PC-9 (cell line): ENCODE measurements at regions not wholly inside any gene's neighbourhood (a gene's known extent, or its start where the extent isn't known, plus 50 kb on each side); places are given as distances from the start of the nearest gene placed in this dataset.

Experiments used
- BruUV-seq: library from RNA; stranded (reverse); fragments of 400-500 nt; replicated peaks from 2 replicates; lab custom pipeline; 2021; lab: Mats Ljungman, UMichigan
- CTCF ChIA-PET: fragments of 300-600 bp; sonication (Branson Sonifier 250); formaldehyde crosslinking; loops from one replicate; lab custom pipeline; 2022; ENCODE audit warnings: antibody characterized with exemption; lab: Charles Lee
- POLR2A ChIA-PET: fragments of 300-600 bp; sonication (Branson Sonifier 250); formaldehyde crosslinking; loops from one replicate; lab custom pipeline; 2022; ENCODE audit warnings: antibody characterized with exemption; ENCODE audit not compliant: unreplicated experiment; lab: Charles Lee
- DNase-seq, 2 experiments: peaks; one replicate each; pipeline versions ENCODE4 v3.0.0 to v3.0.0-alpha.2; 2015 to 2022; ENCODE audit warnings: mixed read lengths in 1 of 2
- H2AFZ ChIP-seq: fragments of 200-600 bp; sonication (generic); 2 replicates; pipeline ENCODE4 v1.8.1; 2017; ENCODE audit warnings: antibody characterized with exemption
- H3F3A ChIP-seq: fragments of 200-600 bp; sonication (generic); 2 replicates; pipeline ENCODE4 v1.8.1; 2017; ENCODE audit warnings: antibody characterized with exemption, mild to moderate bottlenecking, low read depth; ENCODE audit not compliant: insufficient read depth
- H3K27ac ChIP-seq: fragments of 200-600 bp; sonication (generic); 2 replicates; pipeline ENCODE4 v1.6.1; 2016; ENCODE audit warnings: mixed run types
- H3K27me3 ChIP-seq: fragments of 200-600 bp; sonication (generic); 2 replicates; pipeline ENCODE4 v1.6.1; 2016; ENCODE audit warnings: low read depth, mixed run types; ENCODE audit not compliant: insufficient read depth
- H3K36me3 ChIP-seq: fragments of 200-600 bp; sonication (generic); 2 replicates; pipeline ENCODE4 v1.6.1; 2016; ENCODE audit warnings: low read depth, mixed run types
- H3K4me1 ChIP-seq: fragments of 200-600 bp; sonication (generic); replicated peaks from 2 replicates; pipeline ENCODE4 v1.6.1; 2016; ENCODE audit warnings: mixed run types; ENCODE audit not compliant: insufficient read depth
- H3K4me2 ChIP-seq: fragments of 200-600 bp; sonication (generic); 2 replicates; pipeline ENCODE4 v1.6.1; 2017; ENCODE audit warnings: mixed run types
- H3K4me3 ChIP-seq: fragments of 200-600 bp; sonication (generic); 2 replicates; pipeline ENCODE4 v1.6.1; 2016; ENCODE audit warnings: mixed run types
- H3K79me2 ChIP-seq: fragments of 200-600 bp; sonication (generic); 2 replicates; pipeline ENCODE4 v1.6.1; 2017; ENCODE audit warnings: low read depth, mixed run types
- H3K9me2 ChIP-seq: fragments of 200-600 bp; sonication (generic); 2 replicates; pipeline ENCODE4 v1.8.1; 2017; ENCODE audit warnings: mild to moderate bottlenecking; ENCODE audit not compliant: insufficient read depth
- H3K9me3 ChIP-seq: fragments of 200-600 bp; sonication (generic); 2 replicates; pipeline ENCODE4 v1.8.1; 2016; ENCODE audit warnings: low read depth; ENCODE audit not compliant: insufficient read depth
- H4K20me1 ChIP-seq: fragments of 200-600 bp; sonication (generic); 2 replicates; pipeline ENCODE4 v1.8.1; 2017; ENCODE audit not compliant: insufficient read depth
- EZH2 ChIP-seq: fragments of 200-600 bp; sonication (generic); IDR thresholded peaks from 2 replicates; pipeline ENCODE4 v1.8.0; 2017; ENCODE audit warnings: antibody characterized with exemption, low read depth
- intact Hi-C: fragments of 100-400 bp; cut with micrococcal nuclease; formaldehyde crosslinking; loops from one replicate; pipeline ENCODE4 v1.10.0; 2022; ENCODE audit not compliant: unreplicated experiment
- TF ChIP-seq, protein P1 (sequence below): fragments of 200-600 bp; sonication (generic); conservative IDR thresholded peaks from 2 replicates; pipeline ENCODE4 v1.6.1; 2017; ENCODE audit warnings: mixed run types, antibody characterized with exemption, mild to moderate bottlenecking, moderate library complexity

DNA sequence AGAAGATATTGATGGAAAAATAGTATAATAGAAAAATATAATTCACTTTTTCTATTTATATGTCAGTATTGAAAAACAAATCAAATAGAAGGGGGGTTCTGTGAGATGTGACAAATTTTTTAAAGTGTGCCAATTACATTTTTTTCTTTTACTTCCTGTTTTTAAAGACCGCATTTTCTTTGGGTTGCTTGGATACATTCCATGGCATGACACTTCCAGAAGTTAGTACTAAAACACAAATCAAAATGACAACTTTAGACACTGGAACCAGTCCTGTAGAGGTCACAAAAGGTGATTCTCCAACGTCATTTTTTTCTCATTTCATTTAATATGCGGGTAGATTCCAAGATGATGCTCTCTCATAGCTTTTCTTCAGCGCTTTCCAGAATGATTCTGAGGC lies 116.2 kb upstream of the GNPDA2 start:
- Histone ChIP-seq H3K4me1 (no peaks in the 10 kb centered on the region), H3K79me2 (no peaks in the 10 kb centered on the region), H4K20me1 (no peaks in the 10 kb centered on the region), H3K36me3 (no peaks in the 10 kb centered on the region), H3K27me3 (no peaks in the 10 kb centered on the region), H2AFZ (no peak overlapping the region), H3K4me2 (no peak overlapping the region), H3K9me2 (no peaks in the 10 kb centered on the region), H3K9me3 (no peaks in the 10 kb centered on the region), H3F3A (no peaks in the 10 kb centered on the region), H3K27ac (no peak overlapping the region), H3K4me3 (no peak overlapping the region)
- CTCF ChIA-PET: no interaction called here
- BruUV-seq: no TSS peak
- DNase-seq: no peak
- POLR2A ChIA-PET: no interaction called here
- intact Hi-C loops: no loop called here
- TF ChIP-seq, protein P1, sequence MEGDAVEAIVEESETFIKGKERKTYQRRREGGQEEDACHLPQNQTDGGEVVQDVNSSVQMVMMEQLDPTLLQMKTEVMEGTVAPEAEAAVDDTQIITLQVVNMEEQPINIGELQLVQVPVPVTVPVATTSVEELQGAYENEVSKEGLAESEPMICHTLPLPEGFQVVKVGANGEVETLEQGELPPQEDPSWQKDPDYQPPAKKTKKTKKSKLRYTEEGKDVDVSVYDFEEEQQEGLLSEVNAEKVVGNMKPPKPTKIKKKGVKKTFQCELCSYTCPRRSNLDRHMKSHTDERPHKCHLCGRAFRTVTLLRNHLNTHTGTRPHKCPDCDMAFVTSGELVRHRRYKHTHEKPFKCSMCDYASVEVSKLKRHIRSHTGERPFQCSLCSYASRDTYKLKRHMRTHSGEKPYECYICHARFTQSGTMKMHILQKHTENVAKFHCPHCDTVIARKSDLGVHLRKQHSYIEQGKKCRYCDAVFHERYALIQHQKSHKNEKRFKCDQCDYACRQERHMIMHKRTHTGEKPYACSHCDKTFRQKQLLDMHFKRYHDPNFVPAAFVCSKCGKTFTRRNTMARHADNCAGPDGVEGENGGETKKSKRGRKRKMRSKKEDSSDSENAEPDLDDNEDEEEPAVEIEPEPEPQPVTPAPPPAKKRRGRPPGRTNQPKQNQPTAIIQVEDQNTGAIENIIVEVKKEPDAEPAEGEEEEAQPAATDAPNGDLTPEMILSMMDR: no peak
- TF ChIP-seq EZH2: no peak

DNA sequence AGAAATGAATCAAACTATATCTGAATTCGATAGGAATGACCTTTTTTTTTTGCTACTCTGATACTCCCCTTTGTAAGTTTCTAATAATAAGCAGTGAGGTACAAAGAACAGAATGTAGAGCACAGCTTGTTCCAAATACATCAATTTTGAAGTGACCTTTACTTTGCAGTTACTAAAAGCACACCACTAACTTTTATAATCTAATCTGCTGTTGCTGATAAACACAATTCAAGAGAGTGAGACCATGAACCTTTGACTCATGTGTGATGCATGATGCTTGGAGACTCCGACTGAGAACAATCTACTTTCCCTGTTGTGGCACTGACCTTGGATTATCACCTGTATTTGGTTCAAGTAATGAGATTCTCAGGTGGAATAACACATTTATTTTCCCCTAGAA lies 91.6 kb upstream of the GNPDA2 start:
- Histone ChIP-seq H4K20me1 (no peaks in the 10 kb centered on the region), H3F3A (no peaks in the 10 kb centered on the region), H3K4me1 (no peaks in the 10 kb centered on the region), H3K36me3 (no peaks in the 10 kb centered on the region), H3K4me2 (no peak overlapping the region), H3K9me2 (no peaks in the 10 kb centered on the region), H3K27me3 (no peaks in the 10 kb centered on the region), H3K27ac (no peak overlapping the region), H3K4me3 (no peak overlapping the region), H3K9me3 (no peaks in the 10 kb centered on the region), H3K79me2 (no peaks in the 10 kb centered on the region), H2AFZ (no peak overlapping the region)
- no peak for TF ChIP-seq EZH2
- TF ChIP-seq, protein P1: no peak
- POLR2A ChIA-PET: no interaction called here
- CTCF ChIA-PET: no interaction called here
- no peak for DNase-seq
- no TSS peak for BruUV-seq
- intact Hi-C loops: no loop called here

DNA sequence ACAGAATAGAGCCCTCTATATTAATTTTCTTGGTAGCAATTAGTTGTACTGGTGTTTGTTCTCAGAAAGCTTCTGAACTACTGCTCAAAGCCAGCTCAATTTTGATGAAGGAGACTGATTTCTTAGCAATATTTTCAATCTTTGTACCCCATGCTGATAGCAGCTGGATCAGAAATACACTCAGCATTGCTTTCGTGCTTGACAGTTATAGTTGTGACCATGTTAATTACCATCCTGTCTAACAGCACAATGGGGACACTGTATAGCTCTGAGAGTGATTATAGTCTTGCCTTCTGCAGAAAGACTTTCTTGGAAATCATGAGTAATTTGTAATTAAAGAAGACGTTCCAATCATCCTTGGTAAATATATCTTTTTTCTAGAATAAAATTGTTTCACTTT lies 79.7 kb upstream of the GNPDA2 start:
- BruUV-seq: no TSS peak
- no peaks in the 10 kb centered on the region for H3K27me3 ChIP-seq
- ChIA-PET POLR2A (no interaction called here), CTCF (no interaction called here)
- no peaks in the 10 kb centered on the region for H3K36me3 ChIP-seq
- TF ChIP-seq, protein P1: no peak
- TF ChIP-seq EZH2: no peak
- H3K27ac ChIP-seq: no peak overlapping the region
- DNase-seq: no peak
- H3K9me2 ChIP-seq: no peaks in the 10 kb centered on the region
- no peaks in the 10 kb centered on the region for H4K20me1 ChIP-seq
- no peaks in the 10 kb centered on the region for H3K79me2 ChIP-seq
- no peaks in the 10 kb centered on the region for H3K9me3 ChIP-seq
- H3K4me3 ChIP-seq: no peak overlapping the region
- H3F3A ChIP-seq: no peaks in the 10 kb centered on the region
- H2AFZ ChIP-seq: no peak overlapping the region
- no peaks in the 10 kb centered on the region for H3K4me1 ChIP-seq
- H3K4me2 ChIP-seq: no peak overlapping the region
- intact Hi-C loops: loop anchor here (5.0 kb wide), 1 partner anchor 46 kb away; no protein-coding TSS in a partner anchor
